Testis (tissue), 2 donors: ENCODE measurements at regions not wholly inside any gene's neighbourhood (a gene's known extent, or its start where the extent isn't known, plus 50 kb on each side); places are given as distances from the start of the nearest gene placed in this dataset.

Experiments
- POLR2A ChIP-seq: fragments of 450-650 bp; IDR thresholded peaks from one replicate; pipeline ENCODE4 v1.6.1; 2017; ENCODE audit warnings: antibody characterized with exemption, mild to moderate bottlenecking, moderate library complexity
- TF ChIP-seq, protein P1 (sequence below), 3 experiments: fragments of 450-650 bp in 2 of 3; fragments of 200-600 bp in 1 of 3; sonication (generic) in 1 of 3; IDR thresholded peaks; one replicate each; pipeline ENCODE4 v1.5.1; 2016 to 2019; ENCODE audit warnings: antibody characterized with exemption in 3 of 3, mild to moderate bottlenecking in 2 of 3, moderate library complexity in 1 of 3

DNA sequence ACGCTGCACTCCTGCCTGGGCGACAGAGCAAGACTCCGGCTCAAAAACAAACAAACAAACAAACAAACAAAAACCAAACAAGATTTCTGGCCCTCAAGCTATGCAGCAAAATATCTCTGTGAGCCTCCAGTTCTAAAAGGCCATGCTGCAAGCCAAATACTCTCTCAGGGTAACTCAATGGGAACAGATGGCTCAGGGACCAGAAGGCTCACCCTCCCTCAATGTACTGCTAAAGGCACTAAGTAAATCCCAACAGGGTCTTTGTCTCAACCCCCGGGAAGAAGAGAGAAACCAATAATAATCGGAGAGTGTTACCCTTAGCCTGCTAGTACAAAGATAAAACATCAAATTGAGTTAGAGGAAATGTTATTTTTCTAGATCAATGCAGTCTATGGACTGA lies 119.7 kb upstream of the ZC3H12C start:
- TF ChIP-seq, protein P1, sequence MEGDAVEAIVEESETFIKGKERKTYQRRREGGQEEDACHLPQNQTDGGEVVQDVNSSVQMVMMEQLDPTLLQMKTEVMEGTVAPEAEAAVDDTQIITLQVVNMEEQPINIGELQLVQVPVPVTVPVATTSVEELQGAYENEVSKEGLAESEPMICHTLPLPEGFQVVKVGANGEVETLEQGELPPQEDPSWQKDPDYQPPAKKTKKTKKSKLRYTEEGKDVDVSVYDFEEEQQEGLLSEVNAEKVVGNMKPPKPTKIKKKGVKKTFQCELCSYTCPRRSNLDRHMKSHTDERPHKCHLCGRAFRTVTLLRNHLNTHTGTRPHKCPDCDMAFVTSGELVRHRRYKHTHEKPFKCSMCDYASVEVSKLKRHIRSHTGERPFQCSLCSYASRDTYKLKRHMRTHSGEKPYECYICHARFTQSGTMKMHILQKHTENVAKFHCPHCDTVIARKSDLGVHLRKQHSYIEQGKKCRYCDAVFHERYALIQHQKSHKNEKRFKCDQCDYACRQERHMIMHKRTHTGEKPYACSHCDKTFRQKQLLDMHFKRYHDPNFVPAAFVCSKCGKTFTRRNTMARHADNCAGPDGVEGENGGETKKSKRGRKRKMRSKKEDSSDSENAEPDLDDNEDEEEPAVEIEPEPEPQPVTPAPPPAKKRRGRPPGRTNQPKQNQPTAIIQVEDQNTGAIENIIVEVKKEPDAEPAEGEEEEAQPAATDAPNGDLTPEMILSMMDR (IDR thresholded peaks at IDR 0.05), result no peak
- TF ChIP-seq POLR2A, result no peak
